ENCODE measurements at regions not wholly inside any gene's neighbourhood (a gene's known extent, or its start where the extent isn't known, plus 50 kb on each side); places are given as distances from the start of the nearest gene placed in this dataset.

DNA sequence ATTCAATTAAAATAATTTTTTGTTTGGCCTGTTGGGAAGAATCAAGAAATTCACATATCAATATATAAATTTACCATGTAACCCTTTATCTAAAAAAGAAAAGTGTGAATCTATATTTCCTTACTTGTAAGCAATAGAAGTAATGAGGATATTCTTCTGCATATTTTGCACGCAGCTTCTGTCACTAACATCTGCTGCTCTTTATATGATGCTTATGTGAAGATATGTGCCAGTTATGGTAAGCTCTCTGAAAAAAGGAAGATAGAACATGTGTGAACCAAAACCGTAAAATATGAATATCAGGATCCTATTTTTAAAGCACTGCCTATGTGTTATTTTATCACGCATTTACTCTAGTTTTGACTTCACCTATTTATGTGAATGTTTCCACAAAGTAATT, 96.4 kb upstream of the ATP11B start:
- WGBS: 44% methylated on average over 3 of the region's 3 CpGs
- DNase-seq (ENCODE audit: low spot score): no peak

DNA sequence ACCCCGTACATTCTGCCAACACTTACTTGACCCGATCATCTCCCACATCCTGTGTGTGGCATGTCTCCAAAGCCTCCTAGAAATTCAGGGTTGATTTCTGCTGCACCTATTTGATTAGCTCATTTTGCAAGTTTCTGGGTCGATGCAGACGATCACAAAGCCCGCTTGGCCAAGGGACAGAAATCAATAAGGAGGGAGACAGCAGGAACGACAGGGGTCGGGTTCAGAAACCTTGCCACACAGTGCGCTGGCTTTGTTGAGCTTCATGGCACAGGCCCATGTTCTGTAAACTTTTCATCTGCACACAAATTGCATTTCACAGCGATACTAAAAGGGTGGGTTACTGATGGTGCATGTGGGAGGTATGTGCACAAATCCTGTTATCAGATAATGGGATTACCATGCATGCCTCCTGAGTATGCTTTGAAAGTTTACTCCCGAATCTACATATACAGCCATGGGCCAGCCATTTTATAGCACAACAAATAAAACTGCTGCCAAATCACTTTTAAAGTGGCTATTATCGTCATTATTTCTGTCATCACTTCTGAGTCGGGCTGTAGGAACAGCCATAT, 95.9 kb upstream of the ATP11B start:
- H3K9me3 ChIP-seq (ENCODE audit: control insufficient read depth in 4 of 4, low read length in 3 of 4): no peaks in the 10 kb centered on the region
- no peaks in the 10 kb centered on the region for H3K36me3 ChIP-seq (ENCODE audit: control insufficient read depth in 4 of 4, insufficient read depth in 3 of 4, low read depth in 1 of 4, low read length in 3 of 4)
- WGBS: 24% methylated on average over 12 of the region's 12 CpGs
- TF ChIP-seq NR2F2 (IDR thresholded peaks at IDR 0.05) (peak; percentile 69), CTCF (IDR thresholded peaks at IDR 0.05; ENCODE audit: low read depth, low read length, missing input control) (no peak), EGR1 (IDR thresholded peaks at IDR 0.05; ENCODE audit: low read depth in 2 of 2) (no peak), FOXA2 (IDR thresholded peaks at IDR 0.05) (no peak), YY1 (IDR thresholded peaks at IDR 0.05) (peak; percentile 79), HNF4A (conservative IDR thresholded peaks at IDR 0.05) (peak; percentile 77 to 90), MAX (IDR thresholded peaks at IDR 0.05) (no peak), SP1 (IDR thresholded peaks at IDR 0.05) (peak; percentile 77), RAD21 (IDR thresholded peaks at IDR 0.05) (peak in 1 of 2 donors; percentile 18), GABPA (IDR thresholded peaks at IDR 0.05 in 1 of 2, conservative IDR thresholded peaks at IDR 0.05 in 1 of 2) (no peak), TAF1 (conservative IDR thresholded peaks at IDR 0.05) (no peak), HNF4G (IDR thresholded peaks at IDR 0.05) (peak; percentile 68), FOXA1 (IDR thresholded peaks at IDR 0.05) (no peak), ATF3 (IDR thresholded peaks at IDR 0.05) (peak; percentile 51), JUND (IDR thresholded peaks at IDR 0.05) (peak; percentile 68 to 81), RXRA (IDR thresholded peaks at IDR 0.05) (peak; percentile 79 to 85)
- TF ChIP-seq, protein P1, sequence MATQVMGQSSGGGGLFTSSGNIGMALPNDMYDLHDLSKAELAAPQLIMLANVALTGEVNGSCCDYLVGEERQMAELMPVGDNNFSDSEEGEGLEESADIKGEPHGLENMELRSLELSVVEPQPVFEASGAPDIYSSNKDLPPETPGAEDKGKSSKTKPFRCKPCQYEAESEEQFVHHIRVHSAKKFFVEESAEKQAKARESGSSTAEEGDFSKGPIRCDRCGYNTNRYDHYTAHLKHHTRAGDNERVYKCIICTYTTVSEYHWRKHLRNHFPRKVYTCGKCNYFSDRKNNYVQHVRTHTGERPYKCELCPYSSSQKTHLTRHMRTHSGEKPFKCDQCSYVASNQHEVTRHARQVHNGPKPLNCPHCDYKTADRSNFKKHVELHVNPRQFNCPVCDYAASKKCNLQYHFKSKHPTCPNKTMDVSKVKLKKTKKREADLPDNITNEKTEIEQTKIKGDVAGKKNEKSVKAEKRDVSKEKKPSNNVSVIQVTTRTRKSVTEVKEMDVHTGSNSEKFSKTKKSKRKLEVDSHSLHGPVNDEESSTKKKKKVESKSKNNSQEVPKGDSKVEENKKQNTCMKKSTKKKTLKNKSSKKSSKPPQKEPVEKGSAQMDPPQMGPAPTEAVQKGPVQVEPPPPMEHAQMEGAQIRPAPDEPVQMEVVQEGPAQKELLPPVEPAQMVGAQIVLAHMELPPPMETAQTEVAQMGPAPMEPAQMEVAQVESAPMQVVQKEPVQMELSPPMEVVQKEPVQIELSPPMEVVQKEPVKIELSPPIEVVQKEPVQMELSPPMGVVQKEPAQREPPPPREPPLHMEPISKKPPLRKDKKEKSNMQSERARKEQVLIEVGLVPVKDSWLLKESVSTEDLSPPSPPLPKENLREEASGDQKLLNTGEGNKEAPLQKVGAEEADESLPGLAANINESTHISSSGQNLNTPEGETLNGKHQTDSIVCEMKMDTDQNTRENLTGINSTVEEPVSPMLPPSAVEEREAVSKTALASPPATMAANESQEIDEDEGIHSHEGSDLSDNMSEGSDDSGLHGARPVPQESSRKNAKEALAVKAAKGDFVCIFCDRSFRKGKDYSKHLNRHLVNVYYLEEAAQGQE (IDR thresholded peaks at IDR 0.05): no peak
- TF ChIP-seq, protein P2, sequence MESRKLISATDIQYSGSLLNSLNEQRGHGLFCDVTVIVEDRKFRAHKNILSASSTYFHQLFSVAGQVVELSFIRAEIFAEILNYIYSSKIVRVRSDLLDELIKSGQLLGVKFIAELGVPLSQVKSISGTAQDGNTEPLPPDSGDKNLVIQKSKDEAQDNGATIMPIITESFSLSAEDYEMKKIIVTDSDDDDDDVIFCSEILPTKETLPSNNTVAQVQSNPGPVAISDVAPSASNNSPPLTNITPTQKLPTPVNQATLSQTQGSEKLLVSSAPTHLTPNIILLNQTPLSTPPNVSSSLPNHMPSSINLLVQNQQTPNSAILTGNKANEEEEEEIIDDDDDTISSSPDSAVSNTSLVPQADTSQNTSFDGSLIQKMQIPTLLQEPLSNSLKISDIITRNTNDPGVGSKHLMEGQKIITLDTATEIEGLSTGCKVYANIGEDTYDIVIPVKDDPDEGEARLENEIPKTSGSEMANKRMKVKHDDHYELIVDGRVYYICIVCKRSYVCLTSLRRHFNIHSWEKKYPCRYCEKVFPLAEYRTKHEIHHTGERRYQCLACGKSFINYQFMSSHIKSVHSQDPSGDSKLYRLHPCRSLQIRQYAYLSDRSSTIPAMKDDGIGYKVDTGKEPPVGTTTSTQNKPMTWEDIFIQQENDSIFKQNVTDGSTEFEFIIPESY (IDR thresholded peaks at IDR 0.05): no peak
- no peak overlapping the region for H3K27ac ChIP-seq (ENCODE audit: low read depth in 1 of 2, low read length in 2 of 2)
- H3K4me3 ChIP-seq (ENCODE audit: low read depth in 1 of 3, low read length in 3 of 3): no peak overlapping the region
- no peak for DNase-seq (ENCODE audit: low spot score)
- no peaks in the 10 kb centered on the region for H3K27me3 ChIP-seq (ENCODE audit: control insufficient read depth in 4 of 4, insufficient read depth in 4 of 4, low read length in 3 of 4)
- peaks cover 3 to 19% (median 14%) of the 10 kb centered on the region in 4 donors for H3K4me1 ChIP-seq (ENCODE audit: control insufficient read depth in 4 of 4, insufficient read depth in 4 of 4, low read length in 3 of 4)
- H3K9ac ChIP-seq (ENCODE audit: low read depth in 1 of 2, low read length in 2 of 2): no peak overlapping the region

More for the DNA sequence above, 96.4 kb upstream of the ATP11B start:
- H3K9ac ChIP-seq (ENCODE audit: low read depth in 1 of 2, low read length in 2 of 2): peak overlapping the region in 1 of 2 donors; percentile 39
- H3K4me3 ChIP-seq (ENCODE audit: low read depth in 1 of 3, low read length in 3 of 3): no peak overlapping the region
- H3K27ac ChIP-seq (ENCODE audit: low read depth in 1 of 2, low read length in 2 of 2): no peak overlapping the region
- no peaks in the 10 kb centered on the region for H3K27me3 ChIP-seq (ENCODE audit: control insufficient read depth in 4 of 4, insufficient read depth in 4 of 4, low read length in 3 of 4)
- TF ChIP-seq CTCF (IDR thresholded peaks at IDR 0.05; ENCODE audit: low read depth, low read length, missing input control): no peak
- no peak for TF ChIP-seq TAF1 (conservative IDR thresholded peaks at IDR 0.05)
- no peak for TF ChIP-seq YY1 (IDR thresholded peaks at IDR 0.05)
- TF ChIP-seq SP1 (IDR thresholded peaks at IDR 0.05): no peak
- no peaks in the 10 kb centered on the region for H3K9me3 ChIP-seq (ENCODE audit: control insufficient read depth in 4 of 4, low read length in 3 of 4)
- H3K36me3 ChIP-seq (ENCODE audit: control insufficient read depth in 4 of 4, insufficient read depth in 3 of 4, low read depth in 1 of 4, low read length in 3 of 4): no peaks in the 10 kb centered on the region
- H3K4me1 ChIP-seq (ENCODE audit: control insufficient read depth in 4 of 4, insufficient read depth in 4 of 4, low read length in 3 of 4): peaks cover 3 to 21% (median 14%) of the 10 kb centered on the region in 4 donors
